Lung (tissue), 11 donors: ENCODE measurements at regions not wholly inside any gene's neighbourhood (a gene's known extent, or its start where the extent isn't known, plus 50 kb on each side); places are given as distances from the start of the nearest gene placed in this dataset.

Experiments used
- ATAC-seq: fragments of 200-7000 bp; cut with Tn5 transposase; one replicate; pipeline ENCODE4 v1.9.1; 2020; ENCODE audit warnings: moderate number of reproducible peaks; ENCODE audit not compliant: insufficient read depth, low FRiP score
- DNase-seq, 3 donors: peaks; one replicate each; pipeline ENCODE4 v3.0.0-alpha.2; 2013 to 2017
- H3K27ac ChIP-seq, 2 donors: one replicate each; pipeline ENCODE4 v1.5.1; 2013; ENCODE audit warnings: mild to moderate bottlenecking in 2 of 2, moderate library complexity in 2 of 2, control low read depth in 1 of 2, inconsistent platforms in 1 of 2, low read depth in 1 of 2, low read length in 1 of 2
- H3K27me3 ChIP-seq, 3 donors: one replicate each; pipeline ENCODE4 v1.5.1; 2013; ENCODE audit warnings: low read length in 2 of 3; ENCODE audit not compliant: control insufficient read depth in 3 of 3, insufficient read depth in 3 of 3
- H3K36me3 ChIP-seq, 4 donors: one replicate each; pipeline ENCODE4 v1.5.1; 2013; ENCODE audit warnings: low read length in 4 of 4, mild to moderate bottlenecking in 1 of 4, moderate library complexity in 1 of 4; ENCODE audit not compliant: control insufficient read depth in 4 of 4, insufficient read depth in 4 of 4
- H3K4me1 ChIP-seq, 5 donors: one replicate each; pipeline ENCODE4 v1.5.1; 2013; ENCODE audit warnings: low read length in 5 of 5, mild to moderate bottlenecking in 2 of 5, moderate library complexity in 1 of 5; ENCODE audit not compliant: control insufficient read depth in 5 of 5, insufficient read depth in 5 of 5
- H3K4me3 ChIP-seq: one replicate; pipeline ENCODE4 v1.5.1; 2013; ENCODE audit warnings: mild to moderate bottlenecking, control low read depth, moderate library complexity
- H3K9ac ChIP-seq, 2 donors: one replicate each; pipeline ENCODE4 v1.5.1; 2013; ENCODE audit warnings: low read length in 2 of 2, control low read depth in 1 of 2; ENCODE audit not compliant: insufficient read depth in 1 of 2
- H3K9me3 ChIP-seq, 4 donors: one replicate each; pipeline ENCODE4 v1.5.1; 2013; ENCODE audit warnings: low read length in 3 of 4, mild to moderate bottlenecking in 1 of 4, moderate library complexity in 1 of 4; ENCODE audit not compliant: control insufficient read depth in 4 of 4, insufficient read depth in 3 of 4
- WGBS, 2 donors: extraction: QIAGEN DNeasy Blood & Tissue Kit; methylation state at CpG; one replicate each; pipeline ENCODE4 v1.1.7; 2013; 5-methylcytosine and 5-hydroxymethylcytosine counted together
- TF ChIP-seq, protein P1 (sequence below): IDR thresholded peaks from 2 replicates; pipeline ENCODE4 v1.5.1; 2012; ENCODE audit warnings: mild to moderate bottlenecking; ENCODE audit errors: control extremely low read depth, extremely low read depth
- donor health status: control.
- donor health status: control.
- donor health status: Bipolar disorder and iron deficiency.
- donor health status: healthy.
- donor health status: DM: yes; HTN: yes; CAD: no.

DNA sequence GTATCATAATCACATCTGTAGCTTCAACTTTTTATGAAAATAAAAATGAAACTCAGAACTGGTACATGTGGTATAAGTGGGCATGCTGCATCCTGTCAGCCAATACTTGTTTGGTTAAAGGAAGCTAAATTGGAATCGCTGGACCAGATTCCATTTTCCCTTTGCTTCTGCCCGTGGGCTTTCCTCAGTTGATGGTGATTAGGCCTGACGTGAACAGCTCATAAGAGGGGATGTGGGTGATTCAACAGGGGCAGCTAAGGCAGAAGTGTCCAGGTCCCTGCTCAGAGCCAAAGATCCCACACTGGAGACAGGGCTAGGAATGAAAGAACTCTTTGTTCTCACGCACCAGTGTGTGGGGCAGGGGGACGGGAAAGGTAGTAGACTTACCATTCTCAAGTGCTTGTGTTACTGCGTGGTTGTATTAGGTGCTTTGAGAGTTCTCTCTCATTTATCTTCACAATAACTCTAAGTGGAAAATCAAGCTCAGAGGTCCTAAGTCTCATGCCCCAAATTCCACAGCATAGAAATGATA lies 63.2 kb upstream of the GUCY1A1 start:
- H3K27ac ChIP-seq: no peak overlapping the region
- no peak overlapping the region for H3K9ac ChIP-seq
- 74% methylated on average over 6 of the region's 6 CpGs for WGBS, 2 donors
- TF ChIP-seq, protein P1, sequence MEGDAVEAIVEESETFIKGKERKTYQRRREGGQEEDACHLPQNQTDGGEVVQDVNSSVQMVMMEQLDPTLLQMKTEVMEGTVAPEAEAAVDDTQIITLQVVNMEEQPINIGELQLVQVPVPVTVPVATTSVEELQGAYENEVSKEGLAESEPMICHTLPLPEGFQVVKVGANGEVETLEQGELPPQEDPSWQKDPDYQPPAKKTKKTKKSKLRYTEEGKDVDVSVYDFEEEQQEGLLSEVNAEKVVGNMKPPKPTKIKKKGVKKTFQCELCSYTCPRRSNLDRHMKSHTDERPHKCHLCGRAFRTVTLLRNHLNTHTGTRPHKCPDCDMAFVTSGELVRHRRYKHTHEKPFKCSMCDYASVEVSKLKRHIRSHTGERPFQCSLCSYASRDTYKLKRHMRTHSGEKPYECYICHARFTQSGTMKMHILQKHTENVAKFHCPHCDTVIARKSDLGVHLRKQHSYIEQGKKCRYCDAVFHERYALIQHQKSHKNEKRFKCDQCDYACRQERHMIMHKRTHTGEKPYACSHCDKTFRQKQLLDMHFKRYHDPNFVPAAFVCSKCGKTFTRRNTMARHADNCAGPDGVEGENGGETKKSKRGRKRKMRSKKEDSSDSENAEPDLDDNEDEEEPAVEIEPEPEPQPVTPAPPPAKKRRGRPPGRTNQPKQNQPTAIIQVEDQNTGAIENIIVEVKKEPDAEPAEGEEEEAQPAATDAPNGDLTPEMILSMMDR: no peak
- H3K4me3 ChIP-seq: no peak overlapping the region
- no peaks in the 10 kb centered on the region for H3K36me3 ChIP-seq
- peak in 2 of 3 donors; percentile 21 to 43 for DNase-seq
- H3K9me3 ChIP-seq: no peaks in the 10 kb centered on the region
- peaks cover 0 to 24% (median 5%) of the 10 kb centered on the region in 5 donors for H3K4me1 ChIP-seq
- no peak for ATAC-seq
- no peaks in the 10 kb centered on the region for H3K27me3 ChIP-seq

DNA sequence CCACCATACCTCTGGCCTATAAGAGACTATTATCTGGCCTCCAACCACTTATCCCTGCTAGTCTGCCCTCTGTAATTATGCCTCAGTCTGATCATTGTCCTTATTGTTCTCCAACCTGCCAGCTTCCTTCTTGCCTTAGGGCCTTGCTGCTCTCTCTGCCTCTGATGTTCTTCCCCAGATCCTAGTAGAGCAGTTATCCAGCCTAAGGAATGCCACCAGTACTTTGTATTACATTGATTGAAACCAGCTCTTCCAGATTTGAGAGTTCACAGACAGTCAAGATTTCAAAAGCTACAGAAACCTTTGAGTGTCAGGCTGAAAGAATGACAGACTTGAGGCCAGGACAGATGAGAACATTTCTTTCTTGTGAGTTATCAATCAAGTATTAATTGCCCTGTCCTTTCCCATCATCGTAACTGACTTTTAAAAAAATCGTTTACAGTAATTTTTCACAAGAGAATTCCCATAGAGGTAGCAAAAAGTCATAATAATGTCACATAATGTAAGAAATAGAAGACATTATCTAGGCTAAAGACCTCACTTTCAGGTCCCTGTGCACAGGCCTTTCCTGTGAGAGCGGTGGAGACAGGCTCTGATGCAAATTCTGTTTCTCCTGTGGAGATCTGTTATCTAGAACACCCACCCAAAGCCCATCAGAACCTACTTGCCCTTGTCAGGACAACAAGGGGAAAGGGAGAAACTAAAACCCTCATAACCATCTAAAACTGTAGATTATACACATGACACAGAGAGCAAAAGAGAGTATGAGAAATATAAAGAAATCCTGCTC lies 64.1 kb upstream of the GUCY1A1 start:
- no peak overlapping the region for H3K27ac ChIP-seq
- no peaks in the 10 kb centered on the region for H3K36me3 ChIP-seq
- no peak overlapping the region for H3K9ac ChIP-seq
- ATAC-seq: no peak
- TF ChIP-seq, protein P1: no peak
- DNase-seq: no peak
- WGBS, 2 donors: 79 to 89% methylated on average over 3 of the region's 3 CpGs
- H3K4me3 ChIP-seq: no peak overlapping the region
- no peaks in the 10 kb centered on the region for H3K27me3 ChIP-seq
- H3K4me1 ChIP-seq: peaks cover 0 to 24% (median 5%) of the 10 kb centered on the region in 5 donors
- no peaks in the 10 kb centered on the region for H3K9me3 ChIP-seq

DNA sequence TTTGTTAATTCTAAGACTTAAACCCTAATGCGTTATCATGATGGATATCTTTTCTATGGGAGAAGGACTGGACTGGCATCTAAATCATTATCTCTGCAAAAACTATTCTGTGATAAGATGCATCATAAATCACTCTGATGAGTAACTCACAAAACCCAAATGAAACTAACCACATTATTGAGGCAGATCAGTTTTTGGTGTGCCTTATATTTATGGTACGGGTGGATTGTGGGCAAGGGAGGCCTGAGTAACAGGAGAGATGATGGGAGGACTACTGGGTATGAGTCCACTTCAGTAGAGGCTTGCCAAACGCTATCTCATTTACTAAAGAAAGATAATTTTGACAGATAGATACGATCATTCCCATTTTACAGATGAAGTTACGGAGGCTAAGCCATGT lies 66.4 kb upstream of the GUCY1A1 start:
- no peaks in the 10 kb centered on the region for H3K27me3 ChIP-seq

More for the DNA sequence above, 66.4 kb upstream of the GUCY1A1 start:
- H3K9me3 ChIP-seq: no peaks in the 10 kb centered on the region
- ATAC-seq (no peak), DNase-seq (no peak)
- peaks cover 0 to 20% (median 5%) of the 10 kb centered on the region in 5 donors for H3K4me1 ChIP-seq
- TF ChIP-seq, protein P1: no peak
- H3K9ac ChIP-seq: no peak overlapping the region
- H3K36me3 ChIP-seq: no peaks in the 10 kb centered on the region
- no peak overlapping the region for H3K4me3 ChIP-seq
- H3K27ac ChIP-seq: no peak overlapping the region
- WGBS, 2 donors: 93 to 96% methylated on average over 5 of the region's 5 CpGs
